Spleen (tissue), 11 donors: ENCODE measurements at regions not wholly inside any gene's neighbourhood (a gene's known extent, or its start where the extent isn't known, plus 50 kb on each side); places are given as distances from the start of the nearest gene placed in this dataset.
"Not testable (repeated sequence)": the region's sequence is repeated elsewhere in the genome, so short reads cannot be mapped to it uniquely, and the experiment has no call there.

ENCODE experiments used
- DNase-seq: peaks from one replicate; pipeline ENCODE4 v3.0.0-alpha.2; 2020
- H3K27ac ChIP-seq, 8 donors: fragments of 200-600 bp; sonication (generic) in 7 of 8; 1 replicate in 4 of 8; 2 replicates in 4 of 8; pipeline versions ENCODE4 v1.5.0 to v1.8.0; 2016 to 2021; ENCODE audit warnings: inconsistent platforms in 4 of 8, mild to moderate bottlenecking in 4 of 8, moderate library complexity in 1 of 8
- H3K27me3 ChIP-seq, 7 donors: fragments of 200-600 bp; sonication (generic) in 6 of 7; replicated peaks in 1 of 7; 1 replicate in 4 of 7; 2 replicates in 3 of 7; pipeline versions ENCODE4 v1.5.0 to v1.8.0; 2016 to 2021; ENCODE audit warnings: inconsistent platforms in 3 of 7, mild to moderate bottlenecking in 1 of 7
- H3K36me3 ChIP-seq, 6 donors: fragments of 200-600 bp; sonication (generic) in 5 of 6; 1 replicate in 4 of 6; 2 replicates in 2 of 6; pipeline versions ENCODE4 v1.5.0 to v1.8.0; 2016 to 2021; ENCODE audit warnings: inconsistent platforms in 2 of 6
- H3K4me1 ChIP-seq, 6 donors: fragments of 200-600 bp; sonication (generic) in 5 of 6; 1 replicate in 3 of 6; 2 replicates in 3 of 6; pipeline versions ENCODE4 v1.5.0 to v1.8.0; 2016 to 2021; ENCODE audit warnings: inconsistent platforms in 3 of 6
- H3K4me3 ChIP-seq, 8 donors: fragments of 200-600 bp; sonication (generic) in 7 of 8; 1 replicate in 4 of 8; 2 replicates in 4 of 8; pipeline versions ENCODE4 v1.5.0 to v1.8.0; 2016 to 2021; ENCODE audit warnings: inconsistent platforms in 4 of 8, mild to moderate bottlenecking in 4 of 8, moderate library complexity in 2 of 8
- H3K9me3 ChIP-seq, 8 donors: fragments of 200-600 bp; sonication (generic) in 7 of 8; 1 replicate in 4 of 8; 2 replicates in 4 of 8; pipeline versions ENCODE4 v1.5.0 to v1.8.0; 2016 to 2021; ENCODE audit warnings: inconsistent platforms in 4 of 8
- CTCF ChIP-seq, 11 experiments: fragments of 200-600 bp in 7 of 11; fragments of 450-650 bp in 4 of 11; sonication (generic) in 4 of 11; IDR thresholded peaks in 8 of 11; conservative IDR thresholded peaks in 3 of 11; 1 replicate in 7 of 11; 2 replicates in 4 of 11; pipeline versions ENCODE4 v1.4.0 to v1.8.0; 2016 to 2021; ENCODE audit warnings: antibody characterized with exemption in 11 of 11, inconsistent platforms in 4 of 11, mild to moderate bottlenecking in 1 of 11
- POLR2A ChIP-seq, 3 donors: fragments of 450-650 bp; IDR thresholded peaks; one replicate each; pipeline ENCODE4 v1.5.1; 2017; ENCODE audit warnings: antibody characterized with exemption in 3 of 3, mild to moderate bottlenecking in 1 of 3
- POLR2AphosphoS5 ChIP-seq, 3 donors: sonication (generic); formaldehyde crosslinking; IDR thresholded peaks; one replicate each; pipeline ENCODE4 v1.5.1; 2017; ENCODE audit warnings: antibody characterized with exemption in 3 of 3
- WGBS, 5 donors: extraction: QIAGEN DNeasy Blood & Tissue Kit in 3 of 5; methylation state at CpG; one replicate each; pipeline versions ENCODE4 v1.1.5 to v1.1.7; 2013 to 2018; 5-methylcytosine and 5-hydroxymethylcytosine counted together
- intact Hi-C: fragments of 100-400 bp; cut with DNase I; formaldehyde crosslinking; loops from one replicate; pipeline ENCODE4 v1.15.0; 2023; ENCODE audit warnings: low total_unique reads
- donor health status: healthy with polysubstance abuse.
- donor health status: DM: no; HTN: no; CAD: no; lungs with moderate emphysema.
- donor health status: DM: no; HTN: no; CAD: no.
- donor health status: Bipolar disorder and iron deficiency.
- donor health status: healthy.
- donor health status: DM: no; HTN: no; CAD: no.
- donor health status: DM: yes; HTN: yes; CAD: no.

GRCh38 chr5:142244440-142244839 lies 80.4 kb downstream of the SPRY4 start:
- no peak for DNase-seq
- no peak overlapping the region for H3K27ac ChIP-seq
- peaks cover 0 to 13% (median under 1%) of the 10 kb centered on the region in 8 donors for H3K9me3 ChIP-seq
- H3K27me3 ChIP-seq, result no peaks in the 10 kb centered on the region
- H3K4me3 ChIP-seq, result no peak overlapping the region
- H3K36me3 ChIP-seq, result no peaks in the 10 kb centered on the region
- intact Hi-C loops, result no loop called here
- 94 to 100% (median 96%) methylated on average over 1 of the region's 1 CpG for WGBS, 5 donors
- TF ChIP-seq CTCF (IDR thresholded peaks at IDR 0.05 in 8 of 11, conservative IDR thresholded peaks at IDR 0.05 in 3 of 11), result no peak
- TF ChIP-seq POLR2AphosphoS5 (IDR thresholded peaks at IDR 0.05), result no peak
- TF ChIP-seq POLR2A (IDR thresholded peaks at IDR 0.05), result no peak
- no peaks in the 10 kb centered on the region for H3K4me1 ChIP-seq

- H3K27ac ChIP-seq, result no peak overlapping the region
- WGBS, 5 donors, result 38 to 63% (median 56%) methylated on average over 3 of the region's 3 CpGs
- H3K27me3 ChIP-seq, result no peaks in the 10 kb centered on the region
- no peaks in the 10 kb centered on the region for H3K36me3 ChIP-seq
- intact Hi-C loops, result no loop called here
- peaks cover 0 to 13% (median under 1%) of the 10 kb centered on the region in 8 donors for H3K9me3 ChIP-seq
- H3K4me1 ChIP-seq, result no peaks in the 10 kb centered on the region
- TF ChIP-seq POLR2AphosphoS5 (IDR thresholded peaks at IDR 0.05) (no peak), CTCF (IDR thresholded peaks at IDR 0.05 in 8 of 11, conservative IDR thresholded peaks at IDR 0.05 in 3 of 11) (no peak), POLR2A (IDR thresholded peaks at IDR 0.05) (no peak)
- no peak for DNase-seq
- no peak overlapping the region for H3K4me3 ChIP-seq
These were observed 82.5 kb downstream of the SPRY4 start for GRCh38 chr5:142242272-142242671.

DNA sequence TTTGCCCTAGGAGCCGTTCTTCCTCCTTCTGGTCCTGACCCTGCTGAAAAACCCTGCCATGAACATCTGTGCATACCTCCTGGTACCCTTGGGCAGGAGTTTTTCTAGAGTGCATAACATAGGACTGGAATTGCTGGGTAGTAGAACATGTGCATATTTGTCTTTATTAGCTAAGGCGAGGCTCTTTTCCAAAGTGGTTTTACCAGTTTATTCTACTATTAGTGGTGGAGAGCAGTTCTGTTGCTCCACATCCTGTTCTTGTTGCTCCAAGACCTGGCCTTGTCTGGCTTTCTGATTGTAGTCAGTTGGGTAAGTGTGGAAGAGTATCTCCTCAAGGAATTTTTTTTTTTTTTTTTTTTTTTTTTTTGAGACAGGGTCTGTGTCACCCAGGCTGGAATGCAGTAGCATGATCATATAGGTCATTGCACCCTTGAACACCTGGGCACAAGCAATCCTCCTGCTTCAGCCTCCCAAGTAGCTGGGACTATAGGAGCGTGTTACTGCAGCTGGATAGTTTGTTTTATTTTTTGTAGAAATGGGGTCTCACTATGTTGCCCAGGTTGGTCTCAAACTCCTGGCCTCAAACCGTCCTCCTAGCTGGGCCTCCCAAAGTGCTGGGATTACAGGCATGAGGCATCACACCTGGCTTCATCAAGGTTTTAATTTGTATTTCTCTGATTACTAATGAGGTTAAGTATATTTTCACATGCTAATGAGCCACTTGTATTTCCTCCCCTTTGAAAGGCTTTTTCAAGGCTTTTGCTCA lies 85.2 kb downstream of the SPRY4 start:
- TF ChIP-seq POLR2AphosphoS5 (IDR thresholded peaks at IDR 0.05) (no peak), CTCF (IDR thresholded peaks at IDR 0.05 in 8 of 11, conservative IDR thresholded peaks at IDR 0.05 in 3 of 11) (no peak), POLR2A (IDR thresholded peaks at IDR 0.05) (no peak)
- peaks cover 0 to 16% (median 0%) of the 10 kb centered on the region in 7 donors for H3K27me3 ChIP-seq
- 84 to 97% (median 89%) methylated on average over 4 of the region's 4 CpGs for WGBS, 5 donors
- H3K27ac ChIP-seq, result no peak overlapping the region
- no peaks in the 10 kb centered on the region for H3K36me3 ChIP-seq
- H3K4me3 ChIP-seq, result no peak overlapping the region
- peaks cover 0 to 13% (median under 1%) of the 10 kb centered on the region in 8 donors for H3K9me3 ChIP-seq
- intact Hi-C loops, result no loop called here
- no peaks in the 10 kb centered on the region for H3K4me1 ChIP-seq
- no peak for DNase-seq

- Histone ChIP-seq H3K4me1 (no peaks in the 10 kb centered on the region), H3K4me3 (no peak overlapping the region), H3K36me3 (no peaks in the 10 kb centered on the region), H3K9me3 (peaks cover 0 to 9% (median under 1%) of the 10 kb centered on the region in 8 donors), H3K27ac (no peak overlapping the region), H3K27me3 (peaks cover 0 to 19% (median 0%) of the 10 kb centered on the region in 7 donors)
- no peak for DNase-seq
- TF ChIP-seq CTCF (IDR thresholded peaks at IDR 0.05 in 8 of 11, conservative IDR thresholded peaks at IDR 0.05 in 3 of 11) (no peak), POLR2AphosphoS5 (IDR thresholded peaks at IDR 0.05) (no peak), POLR2A (IDR thresholded peaks at IDR 0.05) (no peak)
- WGBS, 5 donors, result 78 to 94% (median 88%) methylated on average over 3 of the region's 3 CpGs
- intact Hi-C loops, result no loop called here
These were observed 87.1 kb downstream of the SPRY4 start for GRCh38 chr5:142237707-142238106.

DNA sequence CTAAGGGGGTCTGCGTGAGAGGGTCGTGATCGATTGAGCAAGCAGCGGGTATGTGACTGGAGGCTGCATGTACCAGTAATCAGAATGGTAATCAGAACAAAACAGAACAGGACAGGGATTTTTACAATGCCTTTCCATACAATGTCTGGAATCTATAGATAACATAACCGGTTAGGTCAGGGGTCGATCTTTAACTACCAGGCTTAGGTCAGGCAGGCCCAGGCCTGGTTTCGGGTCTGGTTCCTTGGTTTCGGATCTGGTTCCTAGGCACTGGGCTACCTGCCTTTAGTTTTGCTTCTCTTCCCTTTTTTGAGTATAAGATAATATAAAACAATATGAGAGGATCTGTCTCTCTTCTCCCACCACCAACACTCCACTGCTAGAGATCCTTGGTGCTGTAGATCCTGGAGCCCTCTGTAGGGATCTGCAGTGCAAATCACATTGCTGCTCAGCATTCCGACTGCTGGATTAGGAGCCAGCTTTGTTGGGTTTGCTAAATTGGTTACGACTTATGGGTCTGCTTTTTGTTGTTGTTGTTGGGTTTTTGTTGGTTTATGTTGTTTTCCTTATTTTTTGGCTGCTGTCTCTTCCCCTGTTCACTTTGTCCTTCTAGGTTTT lies 88.0 kb downstream of the SPRY4 start:
- H3K9me3 ChIP-seq, H3K27ac ChIP-seq, H3K36me3 ChIP-seq, H3K4me3 ChIP-seq, DNase-seq, H3K4me1 ChIP-seq, intact Hi-C loops: not testable (repeated sequence)
- 72 to 86% (median 78%) methylated on average over 9 to 10 of the region's 10 CpGs for WGBS, 5 donors
- peaks cover 0 to 20% (median 0%) of the 10 kb centered on the region in 7 donors for H3K27me3 ChIP-seq
